ENCODE measurements at regions not wholly inside any gene's neighbourhood (a gene's known extent, or its start where the extent isn't known, plus 50 kb on each side); places are given as distances from the start of the nearest gene placed in this dataset.

GRCh38 chr1:218027152-218027551 is 257.9 kb upstream of the RRP15 start:
- no peak for DNase-seq

- no peak for DNase-seq
These were observed 254.2 kb upstream of the RRP15 start for GRCh38 chr1:218030846-218031245.

DNA sequence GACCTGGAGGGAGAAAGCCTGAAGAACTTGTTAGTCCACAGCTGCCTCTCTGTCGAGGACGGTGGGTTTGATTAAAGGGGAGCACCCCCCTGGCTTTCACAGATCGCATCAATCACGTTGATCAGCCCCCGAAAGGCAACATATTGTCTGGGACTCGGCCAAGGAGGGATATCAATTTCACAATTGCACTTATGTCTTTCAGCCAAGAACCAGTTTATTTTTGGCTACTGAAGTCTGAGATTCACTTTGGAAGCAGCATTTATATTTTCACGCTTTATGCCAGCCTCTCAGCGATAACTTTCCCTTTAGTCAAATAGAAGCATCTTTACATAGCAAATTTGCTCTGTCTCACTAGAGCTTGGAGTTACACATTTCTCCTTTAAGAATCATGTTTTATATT is 253.2 kb upstream of the RRP15 start:
- no peak for DNase-seq

DNA sequence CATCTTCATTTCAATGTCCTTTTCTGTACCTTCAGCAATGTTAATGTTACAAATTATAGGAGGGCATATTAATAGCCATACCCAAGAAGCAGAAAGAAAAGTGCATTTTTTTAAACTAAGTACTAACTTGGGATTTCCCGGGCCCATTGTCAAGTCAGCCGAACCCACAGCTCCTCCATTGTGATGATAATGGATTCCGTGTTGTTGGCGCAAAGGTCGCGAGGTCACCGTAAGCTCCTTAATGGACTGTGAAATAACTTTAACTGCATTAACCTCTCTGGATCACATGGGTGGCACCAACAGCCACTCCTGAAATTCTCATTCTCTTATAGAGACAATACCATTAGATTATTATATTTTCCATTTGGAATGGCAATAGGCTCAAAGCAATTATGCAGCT is 250.6 kb upstream of the RRP15 start:
- no peak for DNase-seq

DNA sequence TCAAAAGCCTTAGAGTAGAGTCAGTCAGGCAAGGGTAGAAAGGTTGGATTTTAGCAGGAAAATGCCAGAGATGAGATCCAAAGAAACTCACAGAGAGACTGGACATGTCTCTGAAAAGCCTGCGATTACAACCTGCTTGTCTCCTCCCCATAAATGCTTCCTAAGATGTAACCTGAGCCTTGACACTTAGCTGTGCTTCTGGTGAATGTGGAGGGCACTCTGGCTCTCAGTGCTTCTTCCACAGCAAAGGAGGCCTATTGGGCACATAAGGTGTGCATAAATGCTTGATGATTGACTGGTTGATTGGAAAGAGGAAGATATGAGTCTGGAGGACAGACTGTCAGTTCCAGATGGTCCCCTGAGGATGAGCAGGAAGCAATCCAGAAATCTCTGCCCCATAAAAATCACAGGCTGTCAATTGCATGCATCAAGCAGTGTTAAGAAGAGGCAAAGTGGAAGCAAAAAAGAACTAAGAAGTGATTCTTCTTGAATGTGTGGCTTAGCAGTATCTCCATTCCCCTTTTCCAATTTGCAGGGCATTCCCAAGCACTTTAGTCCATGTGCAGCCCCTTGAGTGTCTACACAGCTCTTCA is 236.2 kb upstream of the RRP15 start:
- DNase-seq, result no peak

GRCh38 chr1:218049641-218050040 is 235.5 kb upstream of the RRP15 start:
- DNase-seq, result no peak

DNA sequence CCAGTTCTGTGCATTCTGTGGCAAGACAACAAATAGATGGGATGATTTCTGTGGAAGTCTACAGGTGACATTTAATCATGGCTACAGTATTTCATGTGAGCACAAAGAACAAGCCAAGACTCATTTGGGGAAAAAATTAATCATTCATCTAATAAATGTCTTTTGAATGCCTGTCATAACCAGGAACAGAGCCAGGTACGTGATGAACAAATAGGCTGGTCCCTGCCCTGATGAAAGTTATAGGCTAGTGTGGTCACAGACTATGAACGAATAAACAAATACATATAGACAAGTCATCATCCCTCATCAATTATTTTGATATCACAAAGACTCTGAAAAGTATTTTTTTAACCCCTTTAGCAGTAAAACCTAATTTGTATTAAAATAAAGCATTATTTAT is 226.4 kb upstream of the RRP15 start:
- DNase-seq, result no peak

DNA sequence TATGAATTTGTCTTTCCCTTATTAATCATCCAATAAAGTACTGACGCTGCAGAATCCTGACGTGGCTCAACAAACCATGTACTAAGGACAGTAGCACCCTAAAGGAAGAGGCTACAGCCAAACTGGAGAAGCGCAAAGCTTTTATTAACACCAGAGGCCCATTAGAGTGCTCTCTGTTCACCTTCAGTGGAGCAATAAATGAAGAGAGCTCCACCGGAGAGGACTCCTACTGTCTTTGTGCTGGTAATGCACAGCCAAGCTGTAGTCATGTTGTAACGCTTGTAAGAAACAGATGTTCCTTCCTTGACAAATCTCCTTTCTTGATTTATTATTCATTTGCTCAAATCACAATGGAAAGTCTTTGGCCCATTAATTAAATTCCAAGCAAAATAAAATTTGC is 220.7 kb upstream of the RRP15 start:
- DNase-seq, result no peak

- no peak for DNase-seq
These were observed 218.8 kb upstream of the RRP15 start for GRCh38 chr1:218066332-218066731.

DNA sequence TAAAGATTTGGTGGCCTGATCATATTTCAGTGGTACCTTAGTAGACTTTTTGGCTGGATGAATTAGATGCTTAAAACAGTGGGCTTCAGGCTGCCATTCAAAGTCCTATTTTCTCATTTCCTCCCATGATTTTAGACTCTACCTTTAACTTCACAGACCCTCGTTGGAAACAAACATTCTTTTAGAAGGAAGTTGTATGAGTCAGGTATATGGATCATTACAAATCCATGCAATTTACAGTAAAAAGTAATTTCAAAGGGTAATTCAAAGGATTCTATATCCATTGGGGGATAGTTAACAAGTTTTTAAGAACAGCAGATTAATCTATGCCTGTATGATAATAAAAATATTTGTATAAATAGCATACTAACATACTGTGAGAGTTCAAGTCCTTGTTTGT is 216.9 kb upstream of the RRP15 start:
- no peak for DNase-seq

GRCh38 chr1:218069180-218069579 is 215.9 kb upstream of the RRP15 start:
- no peak for DNase-seq

- no peak for DNase-seq
These were observed 212.0 kb upstream of the RRP15 start for GRCh38 chr1:218073062-218073461.

- DNase-seq, result no peak
These were observed 206.2 kb upstream of the RRP15 start for GRCh38 chr1:218078916-218079315.

DNA sequence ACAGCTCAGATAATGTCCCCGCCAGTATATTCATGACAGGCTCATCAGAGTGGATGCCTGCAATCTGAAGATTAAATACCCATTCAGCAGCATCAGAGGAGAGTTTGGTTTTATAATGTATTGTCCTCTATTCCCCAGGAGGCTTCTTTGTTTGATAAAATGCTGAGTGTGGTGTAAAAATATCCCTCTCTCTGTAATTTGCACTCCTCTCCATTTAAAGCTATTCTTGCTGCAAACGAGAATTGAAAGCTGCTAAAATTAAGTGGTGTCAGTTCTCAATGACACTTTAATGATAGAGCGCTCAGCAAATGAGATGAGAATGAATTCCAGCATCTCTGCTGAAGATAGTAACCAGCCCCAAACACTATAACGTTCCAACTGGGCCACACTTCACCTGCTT is 205.7 kb upstream of the RRP15 start:
- DNase-seq, result no peak

- DNase-seq, result no peak
These were observed 205.3 kb upstream of the RRP15 start for GRCh38 chr1:218079820-218080219.

DNA sequence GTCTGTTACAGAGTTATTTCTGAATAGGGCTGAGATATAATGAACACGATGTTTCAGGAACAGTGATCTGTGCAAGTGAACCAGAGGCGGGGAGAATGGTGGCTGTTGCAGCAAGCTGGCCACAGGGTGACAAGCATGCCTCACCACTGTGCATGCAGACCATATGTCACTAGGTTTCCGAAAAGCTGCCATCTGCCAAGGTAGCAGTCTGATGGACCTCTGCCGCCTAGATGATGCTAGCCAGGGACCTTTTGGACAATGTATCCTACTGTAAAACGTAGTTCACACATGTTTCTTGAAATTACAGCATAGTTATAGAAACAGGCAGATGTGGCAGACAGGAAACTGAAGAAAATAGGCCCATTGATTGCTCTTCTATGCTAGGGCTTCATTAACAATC is 204.2 kb upstream of the RRP15 start:
- no peak for DNase-seq

DNA sequence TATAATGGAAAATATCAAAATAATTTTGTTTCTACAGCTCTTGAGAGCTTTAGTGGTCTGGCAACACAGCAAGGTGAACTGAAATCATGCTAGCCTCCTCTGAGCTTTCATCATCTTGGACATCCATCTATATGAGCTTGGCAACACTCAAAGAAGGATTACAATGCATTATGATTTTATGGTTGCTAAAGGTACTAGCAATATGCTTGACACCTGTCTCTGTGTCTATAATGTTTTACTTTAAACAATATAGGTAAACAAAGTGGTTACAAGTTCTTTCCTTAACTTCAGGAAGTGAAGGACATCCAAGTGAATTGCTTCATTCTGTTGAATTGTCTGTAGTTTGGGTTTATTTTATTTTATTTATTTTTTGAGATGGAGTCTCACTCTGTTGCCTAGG is 203.7 kb upstream of the RRP15 start:
- DNase-seq, result no peak

DNA sequence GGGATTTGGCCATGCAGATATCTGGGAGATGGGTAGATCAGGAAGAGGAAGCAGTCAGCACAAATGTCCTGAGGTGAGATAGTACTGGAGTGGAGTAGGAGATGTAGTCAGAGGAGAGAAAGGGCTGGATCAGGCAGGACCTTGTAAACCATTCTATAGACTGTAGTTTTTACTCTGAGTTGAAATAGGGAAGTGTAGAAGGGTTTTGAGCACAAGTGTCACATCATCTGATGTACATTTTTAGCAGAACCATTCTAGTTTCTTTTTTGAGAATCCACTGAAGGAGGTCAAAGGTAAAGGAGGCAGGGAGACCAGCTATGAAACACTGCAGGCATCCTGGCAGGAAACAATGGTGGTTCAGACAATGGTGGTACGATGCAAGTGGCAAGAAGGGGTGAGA is 194.6 kb upstream of the RRP15 start:
- DNase-seq, result no peak

GRCh38 chr1:218101409-218101808 is 183.7 kb upstream of the RRP15 start:
- DNase-seq, result no peak

DNA sequence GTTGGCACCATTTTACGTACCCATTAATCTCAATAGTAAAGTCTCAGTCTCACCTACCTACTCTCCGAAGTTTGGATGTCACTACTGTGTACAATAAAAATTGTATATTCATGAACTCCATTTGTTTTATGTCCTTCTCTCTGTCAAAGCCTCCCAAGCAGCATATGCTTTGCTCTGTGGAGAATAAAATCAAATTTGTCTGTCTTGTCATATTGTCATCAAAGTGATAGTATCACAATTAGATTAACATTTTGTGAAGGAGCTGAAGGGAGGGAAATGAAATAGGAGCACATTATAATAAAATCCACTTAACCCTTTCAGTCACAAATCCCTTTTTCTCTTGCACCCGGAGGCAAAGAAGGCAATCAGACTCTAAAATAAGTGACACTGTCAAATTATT is 177.1 kb upstream of the RRP15 start:
- DNase-seq, result no peak

GRCh38 chr1:218112862-218113261 is 172.2 kb upstream of the RRP15 start:
- DNase-seq, result no peak

- DNase-seq, result no peak
These were observed 161.1 kb upstream of the RRP15 start for GRCh38 chr1:218123968-218124367.

DNA sequence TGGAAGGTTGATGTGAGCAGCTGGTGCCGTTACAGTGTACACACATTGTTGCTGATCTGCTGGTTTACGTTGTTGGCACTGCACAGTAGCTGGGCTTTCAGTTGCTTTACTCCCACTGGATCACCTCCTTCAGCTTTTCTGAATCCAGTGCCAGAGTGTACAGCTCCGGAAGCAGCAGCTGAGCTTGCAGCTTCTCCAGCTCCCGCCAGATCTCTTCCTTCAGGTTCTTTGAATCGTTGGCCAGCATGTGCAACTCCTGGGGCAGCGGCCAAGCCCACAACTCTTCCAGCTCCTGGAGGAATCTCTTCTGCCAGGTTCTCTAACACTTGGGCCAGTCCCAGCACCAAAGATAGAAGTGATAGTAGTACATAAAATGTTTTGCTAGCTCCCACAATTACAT is 149.7 kb upstream of the RRP15 start:
- no peak for DNase-seq

GRCh38 chr1:218139761-218140160 is 145.3 kb upstream of the RRP15 start:
- no peak for DNase-seq

DNA sequence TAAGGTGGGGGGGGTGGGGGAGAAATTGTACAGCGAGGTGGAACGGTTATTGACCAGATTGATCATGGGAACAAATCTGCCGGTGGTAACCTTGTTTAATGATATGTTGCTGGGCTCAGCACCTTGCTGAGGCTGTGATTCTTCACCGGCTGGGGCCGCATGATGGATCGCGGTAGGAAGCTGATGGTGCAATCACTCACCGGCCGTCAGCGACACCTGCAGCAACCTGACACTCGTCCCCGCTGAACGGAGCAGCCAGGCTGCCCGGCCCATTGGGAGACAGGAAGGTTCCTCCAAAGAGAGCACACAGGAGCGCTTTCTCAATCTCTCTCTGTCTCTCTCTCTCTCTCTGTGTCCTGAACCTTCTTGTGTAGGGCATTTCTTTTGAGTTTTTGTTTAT is 128.5 kb upstream of the RRP15 start:
- no peak for DNase-seq

- DNase-seq, result no peak
These were observed 121.7 kb upstream of the RRP15 start for GRCh38 chr1:218163371-218163770.
